Adrenal gland (tissue), 9 donors: ENCODE measurements at regions not wholly inside any gene's neighbourhood (a gene's known extent, or its start where the extent isn't known, plus 50 kb on each side); places are given as distances from the start of the nearest gene placed in this dataset.

Source experiments
- DNase-seq, 7 donors: peaks; one replicate each; pipeline ENCODE4 v3.0.0-alpha.2; 2019 to 2020
- H3K27ac ChIP-seq, 5 donors: fragments of 200-600 bp; sonication (generic) in 4 of 5; 1 replicate in 3 of 5; 2 replicates in 2 of 5; pipeline versions ENCODE4 v1.5.1 to v1.8.0; 2016 to 2020; ENCODE audit warnings: mild to moderate bottlenecking in 1 of 5
- H3K27me3 ChIP-seq: fragments of 200-600 bp; 2 replicates; pipeline ENCODE4 v1.8.0; 2021
- H3K36me3 ChIP-seq, 2 donors: fragments of 200-600 bp; replicated peaks in 1 of 2; 1 replicate in 1 of 2; 2 replicates in 1 of 2; pipeline versions ENCODE4 v1.5.1 to v1.8.0; 2018 to 2022
- H3K4me1 ChIP-seq, 2 donors: fragments of 200-600 bp; replicated peaks in 1 of 2; 1 replicate in 1 of 2; 2 replicates in 1 of 2; pipeline versions ENCODE4 v1.5.1 to v1.8.0; 2018 to 2021
- H3K4me3 ChIP-seq, 4 donors: fragments of 200-600 bp; sonication (generic) in 3 of 4; one replicate each; pipeline ENCODE4 v1.5.1; 2016 to 2018
- H3K9me3 ChIP-seq, 3 donors: fragments of 200-600 bp; sonication (generic) in 1 of 3; replicated peaks in 1 of 3; 1 replicate in 2 of 3; 2 replicates in 1 of 3; pipeline versions ENCODE4 v1.5.1 to v1.8.0; 2016 to 2021
- POLR2A ChIP-seq, 2 donors: fragments of 450-650 bp; IDR thresholded peaks; one replicate each; pipeline ENCODE4 v1.6.1; 2017; ENCODE audit warnings: antibody characterized with exemption in 2 of 2, mild to moderate bottlenecking in 2 of 2, moderate library complexity in 1 of 2
- WGBS, 4 donors: extraction: QIAGEN DNeasy Blood & Tissue Kit in 2 of 4; methylation state at CpG; one replicate each; pipeline versions ENCODE4 v1.1.5 to v1.1.7; 2013 to 2017; 5-methylcytosine and 5-hydroxymethylcytosine counted together
- intact Hi-C, 2 donors: fragments of 100-400 bp; cut with DNase I; formaldehyde crosslinking; loops; one replicate each; pipeline versions ENCODE4 v1.14.1 to v1.15.0; 2022 to 2023
- TF ChIP-seq, protein P1 (sequence below), 6 experiments: fragments of 450-650 bp in 4 of 6; fragments of 200-600 bp in 2 of 6; sonication (generic) in 1 of 6; IDR thresholded peaks; 1 replicate in 5 of 6; 2 replicates in 1 of 6; pipeline versions ENCODE4 v1.5.1 to v1.8.0; 2016 to 2021; ENCODE audit warnings: antibody characterized with exemption in 6 of 6, mild to moderate bottlenecking in 2 of 6, moderate library complexity in 1 of 6
- donor health status: healthy with polysubstance abuse.
- donor health status: Bipolar disorder and iron deficiency.
- donor health status: DM: yes; HTN: yes; CAD: no.
- donor health status: DM: no; HTN: no; CAD: no.
- donor health status: DM: no; HTN: no; CAD: no.

DNA sequence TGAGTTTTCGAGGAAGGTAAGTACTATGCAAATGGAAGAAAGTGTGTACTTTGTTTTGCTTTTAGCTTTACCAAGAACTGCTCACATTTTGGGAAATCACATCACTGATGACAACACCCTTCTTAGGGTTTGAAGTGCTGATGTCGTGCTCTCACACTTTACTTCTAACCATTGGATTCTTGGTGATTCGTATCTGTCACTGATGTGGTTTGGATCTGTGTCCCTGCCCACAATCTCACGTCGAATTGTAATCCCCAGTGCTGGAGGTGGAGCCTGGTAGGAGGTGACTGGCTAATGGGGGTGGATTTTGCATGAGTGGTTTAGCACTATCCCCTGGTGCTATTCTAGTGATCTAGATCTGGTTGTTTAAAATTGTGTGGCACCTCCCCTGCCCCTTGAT is 75.4 kb upstream of the RGMA start:
- no peak overlapping the region for H3K4me3 ChIP-seq
- H3K27ac ChIP-seq, result no peak overlapping the region
- intact Hi-C loops, result no loop called here
- 56 to 70% (median 58%) methylated on average over 5 of the region's 5 CpGs for WGBS, 4 donors
- TF ChIP-seq, protein P1, sequence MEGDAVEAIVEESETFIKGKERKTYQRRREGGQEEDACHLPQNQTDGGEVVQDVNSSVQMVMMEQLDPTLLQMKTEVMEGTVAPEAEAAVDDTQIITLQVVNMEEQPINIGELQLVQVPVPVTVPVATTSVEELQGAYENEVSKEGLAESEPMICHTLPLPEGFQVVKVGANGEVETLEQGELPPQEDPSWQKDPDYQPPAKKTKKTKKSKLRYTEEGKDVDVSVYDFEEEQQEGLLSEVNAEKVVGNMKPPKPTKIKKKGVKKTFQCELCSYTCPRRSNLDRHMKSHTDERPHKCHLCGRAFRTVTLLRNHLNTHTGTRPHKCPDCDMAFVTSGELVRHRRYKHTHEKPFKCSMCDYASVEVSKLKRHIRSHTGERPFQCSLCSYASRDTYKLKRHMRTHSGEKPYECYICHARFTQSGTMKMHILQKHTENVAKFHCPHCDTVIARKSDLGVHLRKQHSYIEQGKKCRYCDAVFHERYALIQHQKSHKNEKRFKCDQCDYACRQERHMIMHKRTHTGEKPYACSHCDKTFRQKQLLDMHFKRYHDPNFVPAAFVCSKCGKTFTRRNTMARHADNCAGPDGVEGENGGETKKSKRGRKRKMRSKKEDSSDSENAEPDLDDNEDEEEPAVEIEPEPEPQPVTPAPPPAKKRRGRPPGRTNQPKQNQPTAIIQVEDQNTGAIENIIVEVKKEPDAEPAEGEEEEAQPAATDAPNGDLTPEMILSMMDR (IDR thresholded peaks at IDR 0.05), result no peak
- TF ChIP-seq POLR2A (IDR thresholded peaks at IDR 0.05), result no peak
- no peak for DNase-seq
- H3K4me1 ChIP-seq, result no peaks in the 10 kb centered on the region
- H3K27me3 ChIP-seq, result no peaks in the 10 kb centered on the region
- H3K9me3 ChIP-seq, result no peaks in the 10 kb centered on the region
- H3K36me3 ChIP-seq, result no peaks in the 10 kb centered on the region

DNA sequence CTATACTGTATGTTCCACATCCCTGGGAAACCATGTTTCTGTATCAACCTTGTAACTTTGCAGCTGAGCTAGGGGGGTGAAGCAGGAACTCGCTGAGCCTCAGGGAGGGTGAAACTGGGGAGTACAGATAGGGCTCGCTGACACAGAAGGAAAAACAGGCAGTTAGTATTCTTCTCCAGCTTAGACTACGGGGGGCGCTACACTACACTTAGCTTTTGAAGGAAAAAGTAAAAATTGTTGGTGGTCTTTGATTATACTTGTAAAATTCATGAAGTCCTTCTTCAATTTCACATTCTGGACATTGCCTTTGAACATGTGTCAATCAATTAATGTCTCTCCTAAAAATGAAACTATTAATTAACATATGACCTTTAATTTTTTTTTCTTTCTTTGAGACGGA is 73.5 kb upstream of the RGMA start:
- DNase-seq, result no peak
- no peaks in the 10 kb centered on the region for H3K9me3 ChIP-seq
- no peak for TF ChIP-seq POLR2A (IDR thresholded peaks at IDR 0.05)
- TF ChIP-seq, protein P1 (IDR thresholded peaks at IDR 0.05), result no peak
- H3K36me3 ChIP-seq, result no peaks in the 10 kb centered on the region
- WGBS, 4 donors, result 73 to 87% (median 82%) methylated on average over 5 of the region's 5 CpGs
- no peaks in the 10 kb centered on the region for H3K4me1 ChIP-seq
- intact Hi-C loops, result no loop called here
- H3K4me3 ChIP-seq, result no peak overlapping the region
- H3K27me3 ChIP-seq, result no peaks in the 10 kb centered on the region
- no peak overlapping the region for H3K27ac ChIP-seq

DNA sequence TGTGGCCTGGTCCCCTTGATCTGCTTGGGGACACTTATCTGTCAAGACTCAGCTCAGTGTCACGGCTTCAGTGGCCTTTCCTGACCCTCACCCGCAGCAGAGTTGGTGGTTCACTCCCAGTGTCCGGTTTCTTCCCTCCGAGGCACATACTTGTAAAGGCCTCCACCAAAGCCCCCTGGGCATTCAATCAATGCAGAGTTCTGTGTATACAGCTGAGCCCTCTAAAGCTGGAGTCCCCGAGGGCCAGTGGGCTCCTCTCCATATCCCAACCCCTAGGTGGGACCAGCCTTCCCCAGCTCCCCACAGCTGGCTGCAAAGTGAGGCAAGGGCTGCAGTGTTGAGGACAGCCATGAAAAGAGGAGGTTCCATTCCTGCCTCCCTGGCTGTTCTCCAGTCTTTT is 70.9 kb upstream of the RGMA start:
- no peaks in the 10 kb centered on the region for H3K27me3 ChIP-seq
- WGBS, 4 donors, result 57 to 82% (median 70%) methylated on average over 4 to 5 of the region's 5 CpGs
- intact Hi-C loops, result no loop called here

DNA sequence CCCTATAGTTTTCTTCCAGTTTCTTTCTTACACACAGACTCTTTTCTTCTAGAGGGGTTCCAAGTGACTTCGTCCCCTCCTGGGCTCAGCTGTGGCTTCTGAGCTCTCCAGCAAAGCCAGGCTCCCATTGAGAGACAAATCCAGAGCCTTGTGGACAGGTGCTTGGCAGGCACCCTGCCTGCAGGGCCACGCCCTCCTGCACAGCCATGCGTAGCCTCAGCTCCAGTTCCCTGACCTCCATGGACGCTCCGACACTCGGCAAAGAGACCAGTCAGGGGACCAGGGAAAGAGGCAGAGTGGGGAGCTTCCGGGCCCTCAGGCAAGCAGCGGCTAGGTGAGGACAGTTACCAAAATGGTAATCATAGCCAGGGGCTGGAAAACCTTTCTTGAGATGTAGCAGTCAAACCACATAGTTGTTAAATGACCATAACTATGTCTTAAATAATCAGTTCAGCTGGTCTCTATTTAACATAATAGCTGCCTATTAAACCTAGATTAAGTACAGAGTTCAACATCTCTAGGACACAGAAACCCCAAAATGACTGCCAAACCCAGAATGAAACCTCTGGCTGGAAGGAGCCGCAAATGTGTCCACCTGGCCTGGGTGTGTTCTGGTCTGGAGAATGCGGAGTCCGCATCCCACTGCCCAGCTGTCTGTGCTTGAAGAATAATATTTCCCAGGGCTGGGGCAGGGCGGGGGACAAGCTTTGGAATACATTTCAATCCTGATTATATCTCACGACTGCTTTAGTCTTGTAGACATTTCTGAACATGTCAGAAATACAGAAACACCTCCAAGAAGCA is 69.3 kb upstream of the RGMA start:
- no peaks in the 10 kb centered on the region for H3K9me3 ChIP-seq
- no peak for DNase-seq
- TF ChIP-seq POLR2A (IDR thresholded peaks at IDR 0.05), result no peak
- TF ChIP-seq, protein P1 (IDR thresholded peaks at IDR 0.05), result no peak
- no peaks in the 10 kb centered on the region for H3K27me3 ChIP-seq
- intact Hi-C loops, result no loop called here
- no peak overlapping the region for H3K4me3 ChIP-seq
- no peaks in the 10 kb centered on the region for H3K4me1 ChIP-seq
- no peaks in the 10 kb centered on the region for H3K36me3 ChIP-seq
- H3K27ac ChIP-seq, result no peak overlapping the region
- 83 to 88% (median 85%) methylated on average over 13 of the region's 13 CpGs for WGBS, 4 donors

More for the DNA sequence above, 70.9 kb upstream of the RGMA start:
- H3K4me3 ChIP-seq, result no peak overlapping the region
- H3K36me3 ChIP-seq, result no peaks in the 10 kb centered on the region
- H3K9me3 ChIP-seq, result no peaks in the 10 kb centered on the region
- no peak for TF ChIP-seq POLR2A (IDR thresholded peaks at IDR 0.05)
- TF ChIP-seq, protein P1 (IDR thresholded peaks at IDR 0.05), result no peak
- no peaks in the 10 kb centered on the region for H3K4me1 ChIP-seq
- no peak for DNase-seq
- no peak overlapping the region for H3K27ac ChIP-seq
